Activated naive CD4-positive, alpha-beta T cell treated with anti-CD3 and anti-CD28 coated beads for 36 hours (primary cell): ENCODE measurements at regions not wholly inside any gene's neighbourhood (a gene's known extent, or its start where the extent isn't known, plus 50 kb on each side); places are given as distances from the start of the nearest gene placed in this dataset.

ENCODE experiments used
- CTCF ChIA-PET: fragments of 350-600 bp; sonication (Branson Sonifier 250); formaldehyde crosslinking; loops from one replicate; lab custom pipeline; 2021; ENCODE audit warnings: antibody characterized with exemption; lab: Charles Lee
- DNase-seq: peaks from one replicate; pipeline ENCODE4 v3.0.0-alpha.2; 2020
- H3K27ac Mint-ChIP-seq: one replicate; pipeline ENCODE4 v1.8.0; 2021; ENCODE audit warnings: mild to moderate bottlenecking, mixed read lengths
- H3K27me3 Mint-ChIP-seq: one replicate; pipeline ENCODE4 v1.8.0; 2021; ENCODE audit warnings: low read depth, mixed read lengths
- H3K36me3 Mint-ChIP-seq: one replicate; pipeline ENCODE4 v1.8.0; 2021; ENCODE audit warnings: low read depth, mixed read lengths
- H3K4me1 Mint-ChIP-seq: one replicate; pipeline ENCODE4 v1.8.0; 2021; ENCODE audit warnings: low read depth, mixed read lengths
- H3K4me3 Mint-ChIP-seq: one replicate; pipeline ENCODE4 v1.8.0; 2021; ENCODE audit warnings: mild to moderate bottlenecking, moderate library complexity, mixed read lengths
- H3K9me3 Mint-ChIP-seq: one replicate; pipeline ENCODE4 v1.8.0; 2021; ENCODE audit warnings: mixed read lengths
- intact Hi-C: fragments of 100-400 bp; cut with micrococcal nuclease; formaldehyde crosslinking; loops from one replicate; pipeline ENCODE4 v1.15.1; 2023

DNA sequence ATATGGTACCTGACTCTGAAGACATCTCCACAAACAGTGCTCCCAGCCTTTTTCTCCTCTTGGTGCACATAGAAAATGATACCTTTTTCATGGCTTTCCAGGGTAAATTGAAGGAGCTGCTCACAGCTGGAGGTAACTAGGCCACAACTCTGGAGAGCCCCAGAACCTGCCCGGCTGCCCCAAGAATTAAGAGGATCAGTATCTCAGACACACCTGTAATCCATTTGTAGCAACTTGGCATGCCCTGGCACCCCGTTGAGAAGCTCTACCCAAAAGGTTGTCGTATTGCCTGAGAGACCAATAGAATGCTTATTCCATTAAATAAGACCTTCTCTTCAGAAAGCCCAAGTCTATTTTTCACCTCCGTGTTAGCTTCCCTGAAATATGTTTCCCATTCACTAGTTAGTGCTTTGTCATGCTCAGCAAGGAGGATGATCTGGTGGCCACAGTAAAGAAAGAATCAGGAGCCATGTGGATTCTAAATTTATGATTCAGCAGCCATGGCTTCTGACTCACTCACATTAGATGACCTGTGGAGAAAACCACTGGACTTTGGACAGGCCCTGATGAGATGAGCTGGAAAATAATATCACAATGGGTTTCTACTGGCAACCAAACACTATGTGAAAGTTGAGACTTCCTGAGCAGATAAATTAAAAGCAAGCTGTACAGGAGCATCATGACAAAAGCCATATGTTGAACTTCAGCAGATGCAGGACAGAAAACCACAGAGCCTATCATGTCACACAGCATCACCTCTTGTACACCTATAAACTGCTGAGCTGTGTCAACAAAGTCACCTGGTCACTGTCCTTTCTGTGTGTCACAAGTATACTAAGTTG lies 253.3 kb upstream of the OSR1 start:
- DNase-seq, result no peak
- Mint-ChIP-seq H3K4me3 (no peak overlapping the region), H3K4me1 (no peaks in the 10 kb centered on the region), H3K36me3 (no peaks in the 10 kb centered on the region), H3K27me3 (peaks cover 15% of the 10 kb centered on the region), H3K9me3 (peaks cover 16% of the 10 kb centered on the region), H3K27ac (no peak overlapping the region)
- CTCF ChIA-PET, result no interaction called here
- intact Hi-C loops, result no loop called here

DNA sequence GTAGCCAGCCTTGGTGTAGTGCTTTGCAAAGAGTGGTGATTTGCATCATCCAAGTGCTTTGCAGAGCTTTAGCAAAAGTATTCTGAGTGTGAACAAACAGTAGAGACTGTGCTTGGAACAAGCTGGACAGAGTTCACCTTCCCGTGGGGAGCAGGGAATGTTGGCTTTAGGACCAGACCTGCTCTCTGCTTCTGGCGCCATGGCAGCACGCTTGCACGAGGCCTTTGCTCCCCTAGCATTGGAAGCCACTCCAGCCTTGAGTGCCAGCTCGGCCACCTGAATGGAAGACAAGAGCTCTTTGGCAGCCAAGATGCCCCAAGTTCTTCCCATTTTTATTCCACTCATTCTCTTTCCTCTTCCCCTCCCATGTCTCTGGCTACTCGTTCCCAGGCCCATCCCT lies 250.8 kb upstream of the OSR1 start:
- Mint-ChIP-seq H3K27ac (no peak overlapping the region), H3K27me3 (peaks cover 17% of the 10 kb centered on the region), H3K4me3 (no peak overlapping the region), H3K36me3 (no peaks in the 10 kb centered on the region), H3K9me3 (peaks cover 3% of the 10 kb centered on the region), H3K4me1 (no peaks in the 10 kb centered on the region)
- no peak for DNase-seq
- CTCF ChIA-PET, result no interaction called here
- intact Hi-C loops, result no loop called here

DNA sequence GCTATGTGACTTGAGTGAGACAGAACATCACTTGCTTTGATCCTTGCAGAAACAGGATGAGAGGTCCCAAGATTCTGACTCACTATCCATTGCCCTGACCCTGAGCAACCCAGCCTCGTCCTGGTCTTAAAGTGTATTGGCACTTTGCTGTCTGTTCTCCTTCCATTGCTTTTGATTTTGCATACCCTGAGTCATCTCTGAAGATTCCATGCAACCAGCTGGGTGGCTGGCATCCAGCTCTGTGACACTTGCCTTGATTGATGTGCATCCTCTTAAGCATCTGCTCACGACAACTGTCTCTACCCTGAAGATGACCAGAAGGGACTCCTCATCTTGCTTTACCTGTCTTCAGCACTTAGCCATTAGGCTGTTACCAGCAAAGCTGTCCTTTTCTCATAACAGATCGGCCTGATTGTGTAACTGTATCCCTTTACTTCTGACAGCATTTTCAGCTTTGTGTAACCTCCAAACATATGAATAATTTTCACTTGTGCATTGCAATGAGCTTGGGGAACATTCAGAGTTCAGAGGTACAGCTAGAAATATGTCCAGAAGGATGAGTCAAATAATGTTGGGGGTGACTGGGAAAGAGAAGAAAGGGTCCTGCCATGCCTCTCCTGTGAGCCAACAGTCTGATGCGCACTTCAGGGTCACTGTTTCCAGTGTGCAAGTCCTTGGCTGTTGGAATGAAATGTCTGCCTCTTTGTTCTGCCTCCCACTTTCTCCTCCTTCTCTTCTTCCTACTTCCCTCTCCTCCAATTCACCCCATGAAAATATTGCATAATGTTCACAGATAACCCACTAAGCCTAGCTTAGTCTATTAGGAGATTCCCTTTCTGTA lies 249.7 kb upstream of the OSR1 start:
- H3K27ac Mint-ChIP-seq, result no peak overlapping the region
- H3K4me3 Mint-ChIP-seq, result no peak overlapping the region
- no peaks in the 10 kb centered on the region for H3K9me3 Mint-ChIP-seq
- no peaks in the 10 kb centered on the region for H3K4me1 Mint-ChIP-seq
- intact Hi-C loops, result no loop called here
- H3K27me3 Mint-ChIP-seq, result peaks cover 17% of the 10 kb centered on the region
- no peaks in the 10 kb centered on the region for H3K36me3 Mint-ChIP-seq
- no peak for DNase-seq
- CTCF ChIA-PET, result no interaction called here

DNA sequence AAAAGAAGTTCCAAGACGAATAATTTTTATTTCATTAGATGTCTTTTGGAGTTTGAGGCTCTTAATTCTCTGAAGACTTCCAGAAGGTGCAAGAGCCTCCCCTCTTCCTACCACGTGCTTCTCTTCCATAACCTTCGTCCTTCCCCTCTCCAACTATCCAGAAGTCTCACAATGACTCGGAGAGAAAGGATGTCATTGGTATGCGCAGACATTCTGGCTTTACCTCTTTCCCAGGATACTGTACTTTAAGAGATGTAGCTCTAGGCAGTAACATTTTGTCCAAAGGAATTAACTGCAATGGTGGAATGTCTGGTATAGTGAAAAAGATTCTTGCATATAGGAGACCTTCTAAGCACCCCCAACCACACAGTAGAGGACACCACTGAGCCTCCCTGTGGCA lies 249.0 kb upstream of the OSR1 start:
- Mint-ChIP-seq H3K9me3 (no peaks in the 10 kb centered on the region), H3K27ac (no peak overlapping the region), H3K4me3 (no peak overlapping the region), H3K27me3 (peaks cover 17% of the 10 kb centered on the region), H3K4me1 (no peaks in the 10 kb centered on the region), H3K36me3 (no peaks in the 10 kb centered on the region)
- DNase-seq, result no peak
- CTCF ChIA-PET, result no interaction called here
- intact Hi-C loops, result no loop called here

DNA sequence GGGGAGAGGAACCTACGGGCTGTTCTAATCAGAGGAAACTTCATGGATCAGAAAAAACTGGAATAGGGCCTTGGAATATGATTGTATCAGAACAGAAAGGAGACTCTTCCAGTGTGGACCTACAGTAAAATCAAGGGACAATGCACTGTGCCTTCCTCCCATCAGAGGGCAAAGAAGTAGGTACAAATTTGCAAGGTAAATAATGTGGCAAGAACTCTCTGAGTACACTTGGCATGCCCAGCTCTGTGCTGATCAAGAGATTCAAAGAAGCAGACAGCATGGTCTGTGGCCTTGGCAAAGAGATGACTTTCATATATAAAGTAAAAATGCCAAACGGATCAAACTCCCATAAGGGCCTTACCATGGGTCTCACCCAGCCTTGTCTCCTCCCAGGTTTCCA lies 242.6 kb upstream of the OSR1 start:
- H3K4me3 Mint-ChIP-seq, result no peak overlapping the region
- no peak overlapping the region for H3K27ac Mint-ChIP-seq
- no peaks in the 10 kb centered on the region for H3K4me1 Mint-ChIP-seq
- peaks cover 2% of the 10 kb centered on the region for H3K27me3 Mint-ChIP-seq
- intact Hi-C loops, result no loop called here
- DNase-seq, result no peak
- no peaks in the 10 kb centered on the region for H3K9me3 Mint-ChIP-seq
- CTCF ChIA-PET, result no interaction called here
- H3K36me3 Mint-ChIP-seq, result no peaks in the 10 kb centered on the region

DNA sequence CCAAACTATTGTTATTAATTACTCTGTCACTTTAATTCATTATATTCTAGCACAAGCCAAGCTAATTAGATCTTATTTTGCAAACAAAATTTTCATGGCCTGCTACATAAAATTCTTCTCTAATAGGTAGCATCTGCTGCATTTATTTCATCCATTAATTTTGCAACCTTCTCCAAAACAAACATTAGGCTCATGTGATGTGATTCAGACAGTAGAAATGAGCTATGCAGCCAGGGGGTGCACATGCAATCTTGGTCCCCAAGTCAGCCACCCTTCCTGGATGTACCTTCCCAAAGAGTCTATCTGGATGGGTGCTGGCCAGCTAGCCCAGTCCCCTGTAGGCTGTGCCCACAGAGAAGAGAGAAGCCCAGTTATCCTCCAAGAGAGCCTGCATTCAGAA lies 242.1 kb upstream of the OSR1 start:
- intact Hi-C loops, result no loop called here
- CTCF ChIA-PET, result no interaction called here
- Mint-ChIP-seq H3K4me3 (no peak overlapping the region), H3K27ac (no peak overlapping the region), H3K27me3 (peaks cover 2% of the 10 kb centered on the region), H3K9me3 (no peaks in the 10 kb centered on the region), H3K36me3 (no peaks in the 10 kb centered on the region), H3K4me1 (no peaks in the 10 kb centered on the region)
- no peak for DNase-seq

DNA sequence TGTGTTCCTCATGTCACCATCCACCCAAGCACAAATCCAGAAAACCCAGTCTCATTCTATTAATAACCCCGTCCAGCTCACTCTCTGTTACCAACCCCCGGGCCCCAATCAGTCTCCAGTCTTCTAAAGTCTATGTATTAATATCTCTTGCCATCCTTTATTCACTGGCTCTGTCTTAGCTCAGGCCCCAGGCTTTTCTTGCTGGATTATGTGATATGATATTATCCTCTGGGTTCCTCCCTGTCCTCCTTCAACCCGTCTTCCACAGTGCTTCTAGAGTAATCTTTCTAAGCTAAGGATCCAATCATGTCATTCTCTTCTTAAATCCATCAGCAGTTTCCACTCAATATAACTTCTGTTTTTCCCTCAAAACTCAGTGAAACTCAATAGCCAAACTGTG lies 240.5 kb upstream of the OSR1 start:
- Mint-ChIP-seq H3K27ac (no peak overlapping the region), H3K4me3 (no peak overlapping the region), H3K36me3 (no peaks in the 10 kb centered on the region), H3K4me1 (no peaks in the 10 kb centered on the region), H3K9me3 (no peaks in the 10 kb centered on the region), H3K27me3 (peaks cover 2% of the 10 kb centered on the region)
- DNase-seq, result no peak
- CTCF ChIA-PET, result interaction anchor here (0.7 kb wide), 2 partner anchors 73 to 584 kb away, joined by 3 read pairs; no protein-coding TSS in a partner anchor
- intact Hi-C loops, result no loop called here

DNA sequence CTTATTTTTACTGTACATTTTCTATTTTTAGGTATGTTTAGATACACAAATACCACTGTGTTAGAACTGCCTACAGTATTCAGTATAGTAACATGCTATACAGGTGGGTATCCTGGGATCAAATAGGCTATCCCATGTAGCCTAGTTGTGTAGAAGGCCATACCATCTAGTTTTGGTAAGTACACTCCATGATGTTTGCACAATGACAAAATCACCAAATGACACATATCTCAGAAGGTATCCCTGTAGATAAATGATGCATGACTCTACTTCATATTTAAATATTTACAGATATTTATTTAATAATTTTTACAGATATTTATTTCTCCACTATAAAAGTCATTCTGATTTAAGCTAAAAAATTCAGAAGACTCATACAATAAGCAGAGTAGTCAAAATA lies 233.8 kb upstream of the OSR1 start:
- H3K9me3 Mint-ChIP-seq, result no peaks in the 10 kb centered on the region
- intact Hi-C loops, result no loop called here
- H3K36me3 Mint-ChIP-seq, result no peaks in the 10 kb centered on the region
- H3K4me3 Mint-ChIP-seq, result no peak overlapping the region
- H3K27ac Mint-ChIP-seq, result no peak overlapping the region
- no peak for DNase-seq
- no peaks in the 10 kb centered on the region for H3K4me1 Mint-ChIP-seq
- CTCF ChIA-PET, result no interaction called here
- H3K27me3 Mint-ChIP-seq, result no peaks in the 10 kb centered on the region

DNA sequence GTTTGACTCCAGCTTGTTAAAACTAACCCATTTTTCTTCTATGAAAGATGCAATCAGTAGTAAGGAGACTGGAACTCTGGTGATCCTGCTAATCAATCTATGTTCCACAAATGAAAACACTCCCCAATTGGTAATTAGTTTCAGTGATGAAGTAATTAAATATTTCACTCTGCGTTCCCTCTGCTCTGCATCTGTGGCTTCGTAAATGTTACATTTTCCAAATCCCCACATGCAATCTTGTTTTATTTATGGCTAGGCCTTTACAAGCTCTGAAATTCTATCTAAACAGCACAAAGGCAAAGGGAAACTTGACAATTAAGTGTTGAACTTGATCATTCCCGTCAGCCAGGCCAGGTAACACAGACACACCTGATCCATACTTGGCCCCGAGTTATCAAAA lies 231.4 kb upstream of the OSR1 start:
- Mint-ChIP-seq H3K4me3 (no peak overlapping the region), H3K27ac (no peak overlapping the region), H3K4me1 (no peaks in the 10 kb centered on the region), H3K27me3 (peaks cover 2% of the 10 kb centered on the region), H3K9me3 (no peaks in the 10 kb centered on the region), H3K36me3 (no peaks in the 10 kb centered on the region)
- intact Hi-C loops, result no loop called here
- CTCF ChIA-PET, result interaction anchor here (0.6 kb wide), 1 partner anchor 223 kb away, joined by 3 read pairs; no protein-coding TSS in a partner anchor
- no peak for DNase-seq

DNA sequence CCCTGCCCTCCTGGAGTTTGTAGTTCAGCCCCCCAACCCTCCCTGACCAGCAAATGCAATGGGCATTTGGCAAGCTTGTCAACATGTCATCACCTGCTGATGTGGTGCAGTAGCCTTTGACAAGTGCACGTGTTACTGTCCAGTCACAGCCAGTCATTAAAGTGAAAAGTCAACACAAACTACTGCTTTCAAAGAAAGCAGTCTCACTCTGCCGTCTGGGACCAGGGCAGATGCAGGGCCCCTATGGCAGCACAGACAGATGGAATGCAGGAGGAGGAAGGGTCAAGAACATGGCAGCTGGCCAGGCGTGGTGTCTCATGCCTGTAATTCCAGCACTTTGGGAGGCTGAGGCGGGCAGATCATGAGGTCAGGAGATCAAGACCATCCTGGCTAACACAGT lies 222.4 kb upstream of the OSR1 start:
- peaks cover 22% of the 10 kb centered on the region for H3K27me3 Mint-ChIP-seq
- H3K36me3 Mint-ChIP-seq, result no peaks in the 10 kb centered on the region
- no peaks in the 10 kb centered on the region for H3K4me1 Mint-ChIP-seq
- H3K27ac Mint-ChIP-seq, result no peak overlapping the region
- H3K9me3 Mint-ChIP-seq, result no peaks in the 10 kb centered on the region
- intact Hi-C loops, result no loop called here
- CTCF ChIA-PET, result no interaction called here
- DNase-seq, result no peak
- H3K4me3 Mint-ChIP-seq, result no peak overlapping the region

DNA sequence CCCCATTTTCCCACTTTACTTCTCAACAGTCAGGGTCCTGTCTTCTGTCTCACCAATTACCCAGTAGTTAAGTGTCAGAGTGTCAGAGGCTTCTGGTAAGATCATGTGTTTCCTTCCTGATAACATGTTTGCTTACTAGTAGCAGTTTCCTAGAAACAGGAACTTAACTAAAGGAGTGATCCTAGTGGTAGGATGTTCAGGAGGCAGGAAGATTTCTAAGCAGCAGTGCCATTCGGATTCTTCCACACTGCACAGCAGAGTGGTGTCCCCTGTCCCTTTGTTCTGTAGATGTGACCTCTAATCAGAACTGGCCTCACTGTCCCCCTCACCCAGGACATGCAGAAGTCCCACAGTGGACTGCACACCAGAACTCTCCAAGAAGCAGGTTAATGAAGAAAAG lies 221.8 kb upstream of the OSR1 start:
- Mint-ChIP-seq H3K9me3 (no peaks in the 10 kb centered on the region), H3K27me3 (peaks cover 22% of the 10 kb centered on the region), H3K36me3 (no peaks in the 10 kb centered on the region), H3K4me1 (no peaks in the 10 kb centered on the region), H3K27ac (no peak overlapping the region), H3K4me3 (no peak overlapping the region)
- intact Hi-C loops, result no loop called here
- CTCF ChIA-PET, result interaction anchor here (0.6 to 1.0 kb wide), 2 partner anchors 8 to 85 kb away, joined by 4 read pairs; no protein-coding TSS in a partner anchor
- DNase-seq, result no peak

DNA sequence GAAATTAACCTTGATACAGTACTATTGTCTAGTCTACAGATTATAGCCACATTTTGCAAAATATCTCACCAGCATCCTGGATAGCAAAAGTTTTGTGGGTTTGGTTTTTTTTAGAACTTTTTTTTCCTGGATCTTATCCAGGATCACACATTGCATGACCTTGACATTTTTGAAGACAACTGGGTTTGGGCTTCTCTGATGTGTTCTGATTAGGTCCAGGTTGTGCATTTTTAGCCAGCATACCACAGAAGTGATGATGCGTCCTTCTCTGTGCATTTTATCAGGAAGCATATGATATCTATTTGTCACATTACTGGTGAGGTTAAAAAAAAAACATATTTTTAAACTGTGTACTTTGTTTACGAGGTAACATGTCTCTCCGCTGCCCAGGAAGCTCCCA lies 221.0 kb upstream of the OSR1 start:
- intact Hi-C loops, result no loop called here
- DNase-seq, result no peak
- Mint-ChIP-seq H3K9me3 (no peaks in the 10 kb centered on the region), H3K4me3 (no peak overlapping the region), H3K36me3 (no peaks in the 10 kb centered on the region), H3K27ac (no peak overlapping the region), H3K27me3 (peaks cover 22% of the 10 kb centered on the region), H3K4me1 (no peaks in the 10 kb centered on the region)
- CTCF ChIA-PET, result interaction anchor here (0.6 to 1.0 kb wide), 2 partner anchors 7 to 86 kb away, joined by 4 read pairs; no protein-coding TSS in a partner anchor
